Pancreas (tissue), 10 donors: ENCODE measurements at regions not wholly inside any gene's neighbourhood (a gene's known extent, or its start where the extent isn't known, plus 50 kb on each side); places are given as distances from the start of the nearest gene placed in this dataset.

ENCODE experiments used
- ATAC-seq, 4 donors: fragments of 200-7000 bp; cut with Tn5 transposase; one replicate each; pipeline versions ENCODE4 v1.8.0 to v1.9.1; 2020; ENCODE audit warnings: mild to moderate bottlenecking in 4 of 4, moderate library complexity in 4 of 4
- DNase-seq, 6 donors: peaks; one replicate each; pipeline ENCODE4 v3.0.0-alpha.2; 2020
- FAIRE-seq: peaks from 2 replicates; lab custom pipeline; 2012; peaks lifted over from hg19 to GRCh38; lab: Jason Lieb, UNC
- H3K27ac ChIP-seq, 4 donors: fragments of 200-600 bp; sonication (generic); 1 replicate in 3 of 4; 2 replicates in 1 of 4; pipeline versions ENCODE4 v1.5.0 to v1.8.0; 2020
- H3K27me3 ChIP-seq, 4 donors: fragments of 200-600 bp; one replicate each; pipeline ENCODE4 v1.8.0; 2021
- H3K36me3 ChIP-seq, 3 donors: fragments of 200-600 bp; sonication (generic) in 1 of 3; one replicate each; pipeline versions ENCODE4 v1.5.0 to v1.8.0; 2020 to 2021
- H3K4me1 ChIP-seq, 3 donors: fragments of 200-600 bp; one replicate each; pipeline ENCODE4 v1.8.0; 2021
- H3K4me3 ChIP-seq, 4 donors: fragments of 200-600 bp; sonication (generic) in 2 of 4; one replicate each; pipeline versions ENCODE4 v1.5.0 to v1.8.0; 2020 to 2021
- H3K9me3 ChIP-seq, 4 donors: fragments of 200-600 bp; one replicate each; pipeline ENCODE4 v1.8.0; 2021
- CTCF ChIP-seq, 4 donors: fragments of 200-600 bp; sonication (generic) in 3 of 4; IDR thresholded peaks; one replicate each; pipeline versions ENCODE4 v1.5.0 to v1.8.0; 2021; ENCODE audit warnings: antibody characterized with exemption in 4 of 4
- WGBS, 2 donors: extraction: QIAGEN DNeasy Blood & Tissue Kit; methylation state at CpG; one replicate each; pipeline ENCODE4 v1.1.7; 2013; 5-methylcytosine and 5-hydroxymethylcytosine counted together
- intact Hi-C, 3 donors: fragments of 100-400 bp; cut with DNase I; formaldehyde crosslinking; loops; one replicate each; pipeline versions ENCODE4 v1.11.1 to v1.14.2; 2022
- donor health status: healthy with polysubstance abuse.
- donor health status: DM: no; HTN: no; CAD: no; lungs with moderate emphysema.
- donor health status: DM: no; HTN: no; CAD: no.
- donor health status: control.
- donor health status: control.
- donor health status: Bipolar disorder and iron deficiency.
- donor health status: DM: yes; HTN: yes; CAD: no.
- donor health status: DM: no; HTN: no; CAD: no.
- donor health status: DM: no; HTN: no; CAD: no.
- donor health status: DM: yes; HTN: yes; CAD: no.

DNA sequence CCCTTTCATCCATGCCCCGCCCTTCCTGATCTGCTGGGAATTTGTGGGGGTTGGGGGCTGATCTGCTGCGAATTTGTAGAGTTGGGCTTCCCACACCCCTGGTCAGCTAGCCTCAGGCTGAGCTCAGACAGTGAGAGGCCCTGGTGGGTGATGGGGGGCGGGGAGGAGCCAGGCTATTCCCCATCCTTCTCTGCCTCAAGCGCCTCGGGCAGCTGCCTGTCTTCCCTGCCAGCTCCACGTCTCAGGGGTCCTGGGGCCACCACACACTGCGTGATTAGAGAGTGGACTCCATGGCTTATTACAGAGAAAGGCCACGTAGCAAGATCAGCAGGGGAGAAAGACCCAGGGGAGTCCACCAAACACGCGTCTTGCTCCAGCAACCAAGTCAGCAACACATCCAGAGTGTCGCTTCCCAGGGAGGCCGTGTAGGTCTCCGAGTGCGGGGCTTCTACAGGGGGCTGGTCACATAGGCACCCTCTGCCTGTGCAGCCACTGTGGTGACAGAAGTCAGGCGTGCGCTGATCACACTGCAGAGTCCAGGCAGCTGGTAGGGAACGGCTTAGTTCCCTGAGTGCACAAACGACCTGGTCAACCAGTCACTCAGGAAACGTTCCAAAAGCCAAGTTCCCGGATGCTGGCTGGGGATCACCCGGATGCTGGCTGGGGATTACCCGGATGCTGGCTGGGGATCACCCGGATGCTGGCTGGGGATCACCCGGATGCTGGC, 254.4 kb upstream of the SFSWAP start:
- DNase-seq, result no peak
- Histone ChIP-seq H3K36me3 (no peaks in the 10 kb centered on the region), H3K4me3 (no peak overlapping the region), H3K27me3 (no peaks in the 10 kb centered on the region), H3K27ac (no peak overlapping the region), H3K9me3 (no peaks in the 10 kb centered on the region), H3K4me1 (no peaks in the 10 kb centered on the region)
- intact Hi-C loops, result loop anchor here in 1 of 3 donors (10.0 kb wide), 1 partner anchor 352 kb away; no protein-coding TSS in a partner anchor
- no peak for FAIRE-seq
- no peak for TF ChIP-seq CTCF (IDR thresholded peaks at IDR 0.05)
- WGBS, 2 donors, result 52 to 65% methylated on average over 24 of the region's 24 CpGs
- ATAC-seq, result no peak

DNA sequence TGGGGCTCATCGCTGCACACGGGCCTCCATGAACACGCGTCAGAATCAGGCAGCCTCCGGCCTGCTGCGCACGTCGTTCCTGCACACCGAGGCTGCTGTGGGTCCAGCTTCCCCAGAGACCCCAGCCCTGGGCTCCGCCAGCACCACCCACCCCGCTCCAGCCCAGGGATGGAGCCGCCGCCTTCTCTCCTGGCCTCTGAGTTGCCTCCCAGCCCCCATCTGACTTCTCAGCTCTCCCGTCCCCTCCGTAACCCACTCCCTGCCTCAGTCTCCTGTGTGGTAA, 253.9 kb upstream of the SFSWAP start:
- intact Hi-C loops, result loop anchor here in 1 of 3 donors (10.0 kb wide), 1 partner anchor 352 kb away; no protein-coding TSS in a partner anchor
- Histone ChIP-seq H3K27me3 (no peaks in the 10 kb centered on the region), H3K27ac (no peak overlapping the region), H3K4me1 (no peaks in the 10 kb centered on the region), H3K4me3 (no peak overlapping the region), H3K36me3 (no peaks in the 10 kb centered on the region), H3K9me3 (no peaks in the 10 kb centered on the region)
- ATAC-seq (no peak), FAIRE-seq (no peak), DNase-seq (no peak)
- TF ChIP-seq CTCF (IDR thresholded peaks at IDR 0.05), result no peak
- WGBS, 2 donors, result 70 to 82% methylated on average over 15 of the region's 15 CpGs

GRCh38 chr12:131457331-131458047, 253.4 kb upstream of the SFSWAP start:
- WGBS, 2 donors, result 55 to 67% methylated on average over 16 to 19 of the region's 19 CpGs
- no peaks in the 10 kb centered on the region for H3K9me3 ChIP-seq
- no peak for TF ChIP-seq CTCF (IDR thresholded peaks at IDR 0.05)
- no peak overlapping the region for H3K4me3 ChIP-seq
- H3K27ac ChIP-seq, result no peak overlapping the region
- no peak for ATAC-seq
- H3K36me3 ChIP-seq, result no peaks in the 10 kb centered on the region
- no peak for DNase-seq
- no peak for FAIRE-seq
- no peaks in the 10 kb centered on the region for H3K27me3 ChIP-seq
- H3K4me1 ChIP-seq, result no peaks in the 10 kb centered on the region
- intact Hi-C loops, result loop anchor here in 1 of 3 donors (10.0 kb wide), 1 partner anchor 353 kb away; no protein-coding TSS in a partner anchor

GRCh38 chr12:131458048-131458374, 252.9 kb upstream of the SFSWAP start:
- ATAC-seq (no peak), FAIRE-seq (no peak), DNase-seq (no peak)
- Histone ChIP-seq H3K27ac (no peak overlapping the region), H3K4me3 (no peak overlapping the region), H3K27me3 (no peaks in the 10 kb centered on the region), H3K9me3 (no peaks in the 10 kb centered on the region), H3K4me1 (no peaks in the 10 kb centered on the region), H3K36me3 (no peaks in the 10 kb centered on the region)
- no peak for TF ChIP-seq CTCF (IDR thresholded peaks at IDR 0.05)
- WGBS, 2 donors, result 52 to 71% methylated on average over 9 of the region's 9 CpGs
- intact Hi-C loops, result loop anchor here in 1 of 3 donors (10.0 kb wide), 1 partner anchor 353 kb away; no protein-coding TSS in a partner anchor
